Nephron progenitor cell (in vitro differentiated cells): ENCODE measurements at regions not wholly inside any gene's neighbourhood (a gene's known extent, or its start where the extent isn't known, plus 50 kb on each side); places are given as distances from the start of the nearest gene placed in this dataset.

Experiments
- DNase-seq: peaks from one replicate; pipeline ENCODE4 v3.0.0; 2021
- H3K27ac Mint-ChIP-seq: 2 replicates; pipeline ENCODE4 v1.8.0; 2021; ENCODE audit warnings: mild to moderate bottlenecking, moderate library complexity, mixed read lengths
- H3K27me3 Mint-ChIP-seq: 2 replicates; pipeline ENCODE4 v1.8.0; 2021; ENCODE audit warnings: mild to moderate bottlenecking, low read depth, mixed read lengths; ENCODE audit not compliant: poor library complexity
- H3K36me3 Mint-ChIP-seq: 2 replicates; pipeline ENCODE4 v1.8.0; 2021; ENCODE audit warnings: low read depth, mixed read lengths
- H3K4me1 Mint-ChIP-seq: 2 replicates; pipeline ENCODE4 v1.8.0; 2021; ENCODE audit warnings: mixed read lengths
- H3K4me3 Mint-ChIP-seq: 2 replicates; pipeline ENCODE4 v1.8.0; 2021; ENCODE audit warnings: mild to moderate bottlenecking, moderate library complexity, mixed read lengths
- H3K9me3 Mint-ChIP-seq: 2 replicates; pipeline ENCODE4 v1.8.0; 2021; ENCODE audit warnings: mild to moderate bottlenecking, moderate library complexity, mixed read lengths
- CTCF ChIP-seq: fragments of 200-600 bp; sonication (generic); IDR thresholded peaks from 2 replicates; pipeline ENCODE4 v1.5.0; 2021; ENCODE audit warnings: antibody characterized with exemption

GRCh38 chr17:65387322-65387721 lies 174.1 kb downstream of the AXIN2 start:
- no peaks in the 10 kb centered on the region for H3K9me3 Mint-ChIP-seq

DNA sequence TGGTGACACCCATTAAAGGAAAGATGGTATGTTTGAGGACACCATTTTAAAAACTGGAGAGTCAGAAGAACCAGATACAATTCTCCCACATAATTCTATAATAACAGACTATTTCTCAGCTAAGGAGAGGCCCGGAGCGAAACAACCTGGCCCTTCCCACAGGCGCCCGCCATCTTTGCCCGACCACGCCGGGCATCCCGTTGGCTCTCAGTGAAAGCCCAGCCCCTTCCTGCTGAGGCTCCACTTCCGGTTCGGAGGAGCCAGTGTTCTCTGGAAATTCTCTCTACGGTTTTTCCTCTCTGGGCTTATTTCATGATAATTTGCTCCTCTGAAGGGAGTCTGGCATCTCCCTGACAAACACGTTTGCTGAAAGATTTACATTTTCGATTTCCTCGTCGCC lies 175.7 kb downstream of the AXIN2 start:
- Mint-ChIP-seq H3K27me3 (peaks cover 13% of the 10 kb centered on the region), H3K27ac (no peak overlapping the region), H3K4me3 (no peak overlapping the region), H3K4me1 (peaks cover 32% of the 10 kb centered on the region), H3K9me3 (peaks cover 6% of the 10 kb centered on the region), H3K36me3 (peaks cover under 1% of the 10 kb centered on the region)
- DNase-seq = no peak
- no peak for TF ChIP-seq CTCF

More at GRCh38 chr17:65387322-65387721, 174.1 kb downstream of the AXIN2 start:
- TF ChIP-seq CTCF = no peak
- Mint-ChIP-seq H3K27ac (no peak overlapping the region), H3K27me3 (peaks cover 13% of the 10 kb centered on the region), H3K36me3 (no peaks in the 10 kb centered on the region), H3K4me1 (peaks cover 32% of the 10 kb centered on the region), H3K4me3 (no peak overlapping the region)
- no peak for DNase-seq

DNA sequence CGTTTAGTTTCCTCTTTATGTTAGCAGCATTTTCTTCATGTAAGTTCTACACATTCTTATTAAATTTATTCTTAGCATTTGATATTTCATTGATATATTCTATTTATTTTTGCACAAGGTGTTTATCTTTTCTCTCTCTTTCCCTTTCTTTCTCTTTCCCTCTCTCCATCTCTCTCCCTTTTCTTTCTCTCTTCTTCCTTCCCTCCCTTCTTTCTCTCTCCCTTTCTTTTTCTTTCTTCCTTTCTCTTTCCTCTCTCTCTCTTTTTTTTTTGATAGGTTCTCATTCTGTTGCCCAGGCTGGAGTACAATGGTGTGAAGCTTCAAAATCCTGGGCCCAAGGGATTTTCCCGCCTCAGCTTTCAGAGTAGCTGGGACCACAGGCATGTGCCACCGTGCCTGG lies 176.4 kb downstream of the AXIN2 start:
- peaks cover 13% of the 10 kb centered on the region for H3K27me3 Mint-ChIP-seq
- no peak for TF ChIP-seq CTCF
- no peak for DNase-seq
- no peak overlapping the region for H3K4me3 Mint-ChIP-seq
- no peak overlapping the region for H3K27ac Mint-ChIP-seq
- H3K36me3 Mint-ChIP-seq = peaks cover 6% of the 10 kb centered on the region
- peaks cover 11% of the 10 kb centered on the region for H3K9me3 Mint-ChIP-seq
- peaks cover 32% of the 10 kb centered on the region for H3K4me1 Mint-ChIP-seq

DNA sequence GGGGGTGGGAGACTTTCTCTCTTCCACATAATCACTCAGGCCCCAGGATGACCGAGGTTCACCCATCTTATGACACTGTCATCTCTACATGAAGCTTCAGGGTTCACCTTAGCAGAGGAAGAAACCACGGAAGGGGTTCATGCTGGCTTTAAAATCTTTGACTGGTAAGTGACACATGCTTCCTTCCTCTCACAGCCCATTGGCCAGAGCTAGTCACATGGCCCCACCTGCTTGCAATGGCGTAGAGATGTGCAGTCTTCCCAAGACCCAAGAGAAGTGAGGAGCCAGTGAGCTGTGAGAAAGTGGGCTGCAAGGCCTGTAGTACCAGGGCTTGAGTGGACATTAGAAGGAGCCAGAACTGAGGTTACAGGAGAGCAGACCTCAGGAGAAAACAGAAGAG lies 180.3 kb downstream of the AXIN2 start:
- Mint-ChIP-seq H3K36me3 (peaks cover 6% of the 10 kb centered on the region), H3K9me3 (peaks cover 18% of the 10 kb centered on the region), H3K27me3 (peaks cover 3% of the 10 kb centered on the region), H3K4me1 (peaks cover 5% of the 10 kb centered on the region), H3K27ac (no peak overlapping the region), H3K4me3 (no peak overlapping the region)
- no peak for DNase-seq
- TF ChIP-seq CTCF = no peak

- no peak for TF ChIP-seq CTCF
- Mint-ChIP-seq H3K27ac (no peak overlapping the region), H3K36me3 (no peaks in the 10 kb centered on the region), H3K4me3 (no peak overlapping the region), H3K9me3 (peaks cover 14% of the 10 kb centered on the region), H3K27me3 (no peaks in the 10 kb centered on the region), H3K4me1 (peaks cover 41% of the 10 kb centered on the region)
- no peak for DNase-seq
These were observed 186.5 kb downstream of the AXIN2 start for GRCh38 chr17:65374966-65375365.

DNA sequence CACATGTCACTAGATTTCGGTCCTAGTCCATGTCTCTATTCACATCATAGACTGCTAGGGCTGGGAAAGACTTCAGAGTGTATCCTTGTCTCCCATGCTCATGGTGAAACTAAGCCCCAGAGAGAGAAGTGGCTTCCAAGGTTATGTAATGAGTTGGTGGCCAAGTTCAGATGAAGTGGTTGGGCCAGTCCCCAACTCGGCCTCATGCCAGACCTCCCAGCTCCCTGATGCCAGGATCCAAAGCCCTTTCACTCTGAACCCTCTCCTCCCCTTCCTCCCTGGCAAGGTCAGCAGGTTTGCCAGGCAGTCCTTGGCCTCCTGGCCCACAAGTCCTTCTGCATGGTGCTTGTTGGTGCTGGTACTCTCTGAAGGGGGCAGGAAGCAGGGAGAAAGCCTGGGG lies 189.7 kb downstream of the AXIN2 start:
- TF ChIP-seq CTCF = no peak
- DNase-seq = no peak

More for the DNA sequence above, 189.7 kb downstream of the AXIN2 start:
- H3K36me3 Mint-ChIP-seq = peaks cover 5% of the 10 kb centered on the region
- peaks cover 16% of the 10 kb centered on the region for H3K9me3 Mint-ChIP-seq
- H3K27ac Mint-ChIP-seq = no peak overlapping the region
- H3K4me1 Mint-ChIP-seq = peaks cover 41% of the 10 kb centered on the region
- peaks cover 4% of the 10 kb centered on the region for H3K27me3 Mint-ChIP-seq
- no peak overlapping the region for H3K4me3 Mint-ChIP-seq
